ENCODE measurements at regions not wholly inside any gene's neighbourhood (a gene's known extent, or its start where the extent isn't known, plus 50 kb on each side); places are given as distances from the start of the nearest gene placed in this dataset.

- TF ChIP-seq, protein P1, sequence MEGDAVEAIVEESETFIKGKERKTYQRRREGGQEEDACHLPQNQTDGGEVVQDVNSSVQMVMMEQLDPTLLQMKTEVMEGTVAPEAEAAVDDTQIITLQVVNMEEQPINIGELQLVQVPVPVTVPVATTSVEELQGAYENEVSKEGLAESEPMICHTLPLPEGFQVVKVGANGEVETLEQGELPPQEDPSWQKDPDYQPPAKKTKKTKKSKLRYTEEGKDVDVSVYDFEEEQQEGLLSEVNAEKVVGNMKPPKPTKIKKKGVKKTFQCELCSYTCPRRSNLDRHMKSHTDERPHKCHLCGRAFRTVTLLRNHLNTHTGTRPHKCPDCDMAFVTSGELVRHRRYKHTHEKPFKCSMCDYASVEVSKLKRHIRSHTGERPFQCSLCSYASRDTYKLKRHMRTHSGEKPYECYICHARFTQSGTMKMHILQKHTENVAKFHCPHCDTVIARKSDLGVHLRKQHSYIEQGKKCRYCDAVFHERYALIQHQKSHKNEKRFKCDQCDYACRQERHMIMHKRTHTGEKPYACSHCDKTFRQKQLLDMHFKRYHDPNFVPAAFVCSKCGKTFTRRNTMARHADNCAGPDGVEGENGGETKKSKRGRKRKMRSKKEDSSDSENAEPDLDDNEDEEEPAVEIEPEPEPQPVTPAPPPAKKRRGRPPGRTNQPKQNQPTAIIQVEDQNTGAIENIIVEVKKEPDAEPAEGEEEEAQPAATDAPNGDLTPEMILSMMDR (IDR thresholded peaks at IDR 0.05) = no peak
- TF ChIP-seq POLR2A (IDR thresholded peaks at IDR 0.05) (no peak), POLR2AphosphoS5 (IDR thresholded peaks at IDR 0.05) (no peak), EP300 (IDR thresholded peaks at IDR 0.05) (no peak)
Measured at GRCh38 chr5:12193536-12193935, 289.3 kb upstream of the CTNND2 start.

Measured in upper lobe of left lung (tissue), 4 donors.